Neural progenitor cell (in vitro differentiated cells): ENCODE measurements at regions not wholly inside any gene's neighbourhood (a gene's known extent, or its start where the extent isn't known, plus 50 kb on each side); places are given as distances from the start of the nearest gene placed in this dataset.

Experiments
- DNase-seq: peaks from one replicate; pipeline ENCODE4 v3.0.0-alpha.2; 2016; ENCODE audit warnings: low spot score
- H2AFZ ChIP-seq: fragments of 200-600 bp; sonication (generic); replicated peaks from 2 replicates; pipeline ENCODE4 v1.6.1; 2016; ENCODE audit warnings: antibody characterized with exemption
- H3F3A ChIP-seq: fragments of 200-600 bp; sonication (generic); 2 replicates; pipeline ENCODE4 v1.6.1; 2016; ENCODE audit warnings: antibody characterized with exemption, low read depth
- H3K27ac ChIP-seq: fragments of 200-600 bp; sonication (generic); 2 replicates; pipeline ENCODE4 v1.5.1; 2016; ENCODE audit warnings: mild to moderate bottlenecking
- H3K27me3 ChIP-seq: fragments of 200-600 bp; sonication (generic); 2 replicates; pipeline ENCODE4 v1.6.1; 2016; ENCODE audit warnings: mild to moderate bottlenecking, moderate library complexity
- H3K36me3 ChIP-seq: fragments of 200-600 bp; sonication (generic); 2 replicates; pipeline ENCODE4 v1.5.1; 2016
- H3K4me1 ChIP-seq: fragments of 200-600 bp; sonication (generic); 2 replicates; pipeline ENCODE4 v1.6.1; 2016; ENCODE audit warnings: mixed run types
- H3K4me2 ChIP-seq: fragments of 200-600 bp; sonication (generic); 2 replicates; pipeline ENCODE4 v1.6.1; 2016
- H3K4me3 ChIP-seq: fragments of 200-600 bp; sonication (generic); 2 replicates; pipeline ENCODE4 v1.5.1; 2016
- H3K79me2 ChIP-seq: fragments of 200-600 bp; sonication (generic); 2 replicates; pipeline ENCODE4 v1.6.1; 2016; ENCODE audit warnings: low read depth
- H3K9ac ChIP-seq: fragments of 200-600 bp; sonication (generic); 2 replicates; pipeline ENCODE4 v1.6.1; 2016
- H3K9me3 ChIP-seq: fragments of 200-600 bp; sonication (generic); 2 replicates; pipeline ENCODE4 v1.5.1; 2016; ENCODE audit warnings: low read depth
- H4K20me1 ChIP-seq: fragments of 200-600 bp; sonication (generic); 2 replicates; pipeline ENCODE4 v1.6.1; 2016; ENCODE audit warnings: low read depth
- H3K27ac Mint-ChIP-seq: 3 replicates; pipeline ENCODE4 v1.8.0; 2021; ENCODE audit warnings: mixed read lengths
- H3K27me3 Mint-ChIP-seq: 2 replicates; pipeline ENCODE4 v1.8.0; 2022; ENCODE audit warnings: low read depth, mild to moderate bottlenecking, inconsistent platforms, moderate library complexity, mixed read lengths; ENCODE audit not compliant: insufficient read depth
- H3K36me3 Mint-ChIP-seq: 3 replicates; pipeline ENCODE4 v1.8.0; 2021; ENCODE audit warnings: mixed read lengths
- H3K4me1 Mint-ChIP-seq: 3 replicates; pipeline ENCODE4 v1.8.0; 2021; ENCODE audit warnings: mixed read lengths
- H3K4me3 Mint-ChIP-seq: 3 replicates; pipeline ENCODE4 v1.8.0; 2021; ENCODE audit warnings: mild to moderate bottlenecking, moderate library complexity, mixed read lengths
- H3K9me3 Mint-ChIP-seq: 3 replicates; pipeline ENCODE4 v1.8.0; 2020; ENCODE audit warnings: mixed read lengths
- EZH2 ChIP-seq: fragments of 200-600 bp; sonication (generic); IDR thresholded peaks from 2 replicates; pipeline ENCODE4 v1.6.1; 2017; ENCODE audit warnings: antibody characterized with exemption, mild to moderate bottlenecking, moderate library complexity
- EZH2phosphoT487 ChIP-seq: fragments of 200-600 bp; sonication (generic); IDR thresholded peaks from 2 replicates; pipeline ENCODE4 v1.6.1; 2017; ENCODE audit warnings: antibody characterized with exemption
- TF ChIP-seq, protein P1 (sequence below): fragments of 200-600 bp; sonication (generic); IDR thresholded peaks from 2 replicates; pipeline ENCODE4 v1.5.1; 2017; ENCODE audit warnings: antibody characterized with exemption, mild to moderate bottlenecking

DNA sequence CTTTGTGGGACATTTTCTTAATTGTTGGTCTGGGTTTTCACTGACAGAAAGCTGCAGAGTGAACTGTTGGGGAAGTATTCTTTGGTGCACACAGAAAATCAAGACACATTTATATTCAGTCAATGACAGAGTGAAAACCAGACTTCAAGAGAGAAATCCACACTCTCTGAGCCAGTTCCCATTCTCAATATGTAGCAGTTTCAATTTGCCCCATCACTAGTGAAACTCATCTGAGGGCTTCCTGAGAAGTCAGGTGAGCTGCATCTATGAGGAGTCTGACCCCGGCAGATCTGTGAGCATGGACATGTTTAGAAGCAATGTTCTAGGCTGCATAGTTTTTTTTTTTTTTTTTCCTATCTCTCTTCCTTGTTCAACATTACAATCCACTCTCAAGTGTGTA is 163.7 kb upstream of the AHR start:
- no peak overlapping the region for H3K9ac ChIP-seq
- no peaks in the 10 kb centered on the region for H3K79me2 ChIP-seq
- no peak for DNase-seq
- H3K4me3 ChIP-seq: no peak overlapping the region
- no peak overlapping the region for H3K27ac ChIP-seq
- Mint-ChIP-seq H3K27ac (no peak overlapping the region), H3K9me3 (no peaks in the 10 kb centered on the region), H3K36me3 (no peaks in the 10 kb centered on the region), H3K27me3 (no peaks in the 10 kb centered on the region), H3K4me1 (peaks cover 12% of the 10 kb centered on the region), H3K4me3 (no peak overlapping the region)
- TF ChIP-seq, protein P1, sequence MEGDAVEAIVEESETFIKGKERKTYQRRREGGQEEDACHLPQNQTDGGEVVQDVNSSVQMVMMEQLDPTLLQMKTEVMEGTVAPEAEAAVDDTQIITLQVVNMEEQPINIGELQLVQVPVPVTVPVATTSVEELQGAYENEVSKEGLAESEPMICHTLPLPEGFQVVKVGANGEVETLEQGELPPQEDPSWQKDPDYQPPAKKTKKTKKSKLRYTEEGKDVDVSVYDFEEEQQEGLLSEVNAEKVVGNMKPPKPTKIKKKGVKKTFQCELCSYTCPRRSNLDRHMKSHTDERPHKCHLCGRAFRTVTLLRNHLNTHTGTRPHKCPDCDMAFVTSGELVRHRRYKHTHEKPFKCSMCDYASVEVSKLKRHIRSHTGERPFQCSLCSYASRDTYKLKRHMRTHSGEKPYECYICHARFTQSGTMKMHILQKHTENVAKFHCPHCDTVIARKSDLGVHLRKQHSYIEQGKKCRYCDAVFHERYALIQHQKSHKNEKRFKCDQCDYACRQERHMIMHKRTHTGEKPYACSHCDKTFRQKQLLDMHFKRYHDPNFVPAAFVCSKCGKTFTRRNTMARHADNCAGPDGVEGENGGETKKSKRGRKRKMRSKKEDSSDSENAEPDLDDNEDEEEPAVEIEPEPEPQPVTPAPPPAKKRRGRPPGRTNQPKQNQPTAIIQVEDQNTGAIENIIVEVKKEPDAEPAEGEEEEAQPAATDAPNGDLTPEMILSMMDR: no peak
- no peak for TF ChIP-seq EZH2
- TF ChIP-seq EZH2phosphoT487: no peak
- H3K9me3 ChIP-seq: no peaks in the 10 kb centered on the region
- no peak overlapping the region for H2AFZ ChIP-seq
- no peaks in the 10 kb centered on the region for H3F3A ChIP-seq
- H4K20me1 ChIP-seq: no peaks in the 10 kb centered on the region
- no peak overlapping the region for H3K4me2 ChIP-seq
- no peaks in the 10 kb centered on the region for H3K36me3 ChIP-seq
- H3K4me1 ChIP-seq: peaks cover 15% of the 10 kb centered on the region
- H3K27me3 ChIP-seq: no peaks in the 10 kb centered on the region

DNA sequence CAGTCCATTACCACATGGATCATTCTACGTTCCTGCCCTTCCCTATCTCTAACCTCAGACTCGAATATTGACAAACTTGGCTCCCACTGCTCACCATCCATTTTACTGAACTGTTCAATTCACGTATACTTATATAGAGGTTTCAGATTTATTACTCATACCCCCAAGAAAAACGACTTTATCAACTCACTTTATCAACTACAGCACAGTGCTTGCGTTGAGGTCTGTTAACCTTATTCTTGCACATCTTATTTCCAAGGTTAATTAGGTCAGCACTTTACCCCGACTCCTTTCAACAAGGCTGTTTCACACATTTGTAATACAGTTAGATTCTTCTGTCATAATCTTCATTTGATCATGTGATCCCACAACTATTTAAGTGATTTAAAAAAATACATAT is 162.3 kb upstream of the AHR start:
- H3K9ac ChIP-seq: no peak overlapping the region
- TF ChIP-seq, protein P1: no peak
- TF ChIP-seq EZH2 (no peak), EZH2phosphoT487 (no peak)
- no peaks in the 10 kb centered on the region for H3F3A ChIP-seq
- Mint-ChIP-seq H3K4me1 (no peaks in the 10 kb centered on the region), H3K27me3 (peaks cover 2% of the 10 kb centered on the region), H3K36me3 (no peaks in the 10 kb centered on the region), H3K27ac (no peak overlapping the region), H3K9me3 (no peaks in the 10 kb centered on the region), H3K4me3 (no peak overlapping the region)
- H3K4me2 ChIP-seq: no peak overlapping the region
- no peaks in the 10 kb centered on the region for H3K9me3 ChIP-seq
- DNase-seq: no peak
- H3K79me2 ChIP-seq: no peaks in the 10 kb centered on the region
- no peak overlapping the region for H2AFZ ChIP-seq
- no peak overlapping the region for H3K27ac ChIP-seq
- H3K4me3 ChIP-seq: no peak overlapping the region
- H3K27me3 ChIP-seq: no peaks in the 10 kb centered on the region
- no peaks in the 10 kb centered on the region for H4K20me1 ChIP-seq
- H3K36me3 ChIP-seq: no peaks in the 10 kb centered on the region
- peaks cover 2% of the 10 kb centered on the region for H3K4me1 ChIP-seq

DNA sequence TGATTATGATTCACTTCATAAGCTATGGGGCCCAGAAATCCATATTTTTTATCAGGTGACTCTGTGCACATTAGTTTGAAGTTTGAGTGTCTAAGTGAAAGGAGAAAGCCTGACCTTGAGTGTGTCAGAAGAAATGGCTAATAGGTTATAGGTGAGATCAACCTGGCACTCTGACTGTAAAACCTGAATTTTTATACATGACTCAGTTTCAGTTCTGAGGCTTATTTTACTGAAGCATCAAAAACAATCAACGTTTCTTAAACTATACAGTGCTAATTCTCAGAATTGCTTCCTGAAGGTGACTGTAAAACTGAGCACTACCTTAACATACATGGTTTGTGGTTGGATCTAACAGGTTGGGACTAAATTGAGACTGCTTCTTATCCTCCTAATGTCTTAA is 159.4 kb upstream of the AHR start:
- no peaks in the 10 kb centered on the region for H3F3A ChIP-seq
- H3K4me1 ChIP-seq: no peaks in the 10 kb centered on the region
- TF ChIP-seq EZH2: no peak
- no peak for TF ChIP-seq EZH2phosphoT487
- no peaks in the 10 kb centered on the region for H3K9me3 ChIP-seq
- H3K9me3 Mint-ChIP-seq: no peaks in the 10 kb centered on the region
- DNase-seq: no peak
- no peaks in the 10 kb centered on the region for H3K36me3 Mint-ChIP-seq
- H4K20me1 ChIP-seq: no peaks in the 10 kb centered on the region
- no peak overlapping the region for H3K27ac Mint-ChIP-seq
- H3K27ac ChIP-seq: no peak overlapping the region
- no peak overlapping the region for H3K4me3 ChIP-seq
- H2AFZ ChIP-seq: no peak overlapping the region
- H3K79me2 ChIP-seq: no peaks in the 10 kb centered on the region
- no peak overlapping the region for H3K9ac ChIP-seq
- H3K4me3 Mint-ChIP-seq: no peak overlapping the region
- H3K36me3 ChIP-seq: no peaks in the 10 kb centered on the region
- H3K27me3 ChIP-seq: no peaks in the 10 kb centered on the region
- H3K4me2 ChIP-seq: no peak overlapping the region
- no peaks in the 10 kb centered on the region for H3K4me1 Mint-ChIP-seq
- peaks cover 2% of the 10 kb centered on the region for H3K27me3 Mint-ChIP-seq

DNA sequence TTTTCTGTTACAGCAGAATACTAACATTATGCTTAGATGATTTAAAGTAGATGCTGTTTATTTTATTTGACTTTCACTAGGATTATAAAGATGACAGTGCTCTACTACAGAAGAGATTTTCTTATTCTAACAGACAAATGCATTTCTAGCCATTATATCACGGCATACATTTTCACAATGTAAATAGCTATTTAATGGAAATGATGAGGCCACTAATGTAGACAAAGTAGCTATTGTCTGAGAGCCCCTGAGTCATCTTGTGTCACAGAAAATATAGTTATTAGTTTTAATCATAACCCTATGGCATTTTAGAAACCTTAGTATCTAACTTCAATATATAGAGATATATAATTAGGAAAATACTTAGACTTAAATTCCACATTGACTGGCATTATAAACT is 158.0 kb upstream of the AHR start:
- Histone ChIP-seq H3K4me1 (no peaks in the 10 kb centered on the region), H3K27me3 (no peaks in the 10 kb centered on the region), H4K20me1 (no peaks in the 10 kb centered on the region), H3K9ac (no peak overlapping the region), H2AFZ (no peak overlapping the region), H3K4me3 (no peak overlapping the region), H3K4me2 (no peak overlapping the region), H3K36me3 (no peaks in the 10 kb centered on the region), H3F3A (no peaks in the 10 kb centered on the region), H3K79me2 (no peaks in the 10 kb centered on the region), H3K9me3 (no peaks in the 10 kb centered on the region), H3K27ac (no peak overlapping the region)
- Mint-ChIP-seq H3K4me1 (no peaks in the 10 kb centered on the region), H3K27me3 (peaks cover 2% of the 10 kb centered on the region), H3K9me3 (no peaks in the 10 kb centered on the region), H3K27ac (no peak overlapping the region), H3K4me3 (no peak overlapping the region), H3K36me3 (no peaks in the 10 kb centered on the region)
- DNase-seq: no peak
- TF ChIP-seq EZH2phosphoT487 (no peak), EZH2 (no peak)
- TF ChIP-seq, protein P1: no peak
